ENCODE measurements at regions not wholly inside any gene's neighbourhood (a gene's known extent, or its start where the extent isn't known, plus 50 kb on each side); places are given as distances from the start of the nearest gene placed in this dataset.

GRCh38 chr2:71783215-71783614 is 329.9 kb downstream of the DYSF start:
- no peak for TF ChIP-seq CTCF (IDR thresholded peaks at IDR 0.05)
- no peak for TF ChIP-seq POLR2A (IDR thresholded peaks at IDR 0.05)
